GM19239 (cell line): ENCODE measurements at regions not wholly inside any gene's neighbourhood (a gene's known extent, or its start where the extent isn't known, plus 50 kb on each side); places are given as distances from the start of the nearest gene placed in this dataset.
"Not testable (repeated sequence)": the region's sequence is repeated elsewhere in the genome, so short reads cannot be mapped to it uniquely, and the experiment has no call there.

Experiments used
- DNase-seq: peaks from one replicate; pipeline ENCODE4 v3.0.0; 2011; ENCODE audit warnings: low spot score; ENCODE audit not compliant: insufficient read length
- FAIRE-seq: peaks from 2 replicates; lab custom pipeline; 2011; peaks lifted over from hg19 to GRCh38; lab: Jason Lieb, UNC

DNA sequence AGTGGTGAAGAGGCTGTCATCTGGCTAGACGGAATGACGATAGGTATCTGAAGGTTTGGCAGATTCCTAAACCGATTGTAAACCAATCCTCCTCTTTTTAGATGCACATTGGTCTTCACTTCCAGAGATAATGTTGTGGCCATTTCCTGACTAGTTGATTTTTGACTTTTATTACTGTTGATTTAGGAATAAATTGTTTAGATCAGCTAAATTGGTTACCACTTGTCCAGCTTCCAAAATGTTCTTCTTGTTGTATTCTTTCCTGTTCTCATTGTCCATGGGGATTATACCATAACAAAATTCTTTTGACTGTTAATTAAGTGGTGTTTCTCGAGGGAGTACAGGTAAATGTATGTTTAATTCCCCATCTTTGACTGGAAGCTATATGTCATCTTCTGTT lies 119.7 kb downstream of the MACROH2A1 start:
- FAIRE-seq (no peak), DNase-seq (no peak)

DNA sequence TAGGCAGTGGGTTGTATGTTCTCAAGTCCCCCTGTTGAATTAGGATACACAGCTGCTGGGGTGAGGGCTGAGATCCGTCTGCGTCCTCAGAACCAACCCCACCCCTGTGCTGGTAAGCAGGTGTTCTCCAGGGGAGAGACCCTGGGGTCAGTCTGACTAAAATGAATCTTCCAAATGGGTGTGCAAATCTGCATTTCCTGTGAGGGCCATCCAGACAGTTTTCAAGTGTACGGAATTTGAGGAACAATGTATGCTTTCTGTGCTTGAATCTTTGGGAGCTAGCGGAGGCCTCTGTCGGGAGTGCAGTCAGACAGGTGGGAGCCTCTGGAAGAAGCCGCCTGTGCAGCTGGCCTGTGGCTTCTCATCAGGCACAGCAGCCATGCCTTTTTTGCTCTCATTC lies 122.9 kb downstream of the MACROH2A1 start:
- FAIRE-seq (no peak), DNase-seq (no peak)

DNA sequence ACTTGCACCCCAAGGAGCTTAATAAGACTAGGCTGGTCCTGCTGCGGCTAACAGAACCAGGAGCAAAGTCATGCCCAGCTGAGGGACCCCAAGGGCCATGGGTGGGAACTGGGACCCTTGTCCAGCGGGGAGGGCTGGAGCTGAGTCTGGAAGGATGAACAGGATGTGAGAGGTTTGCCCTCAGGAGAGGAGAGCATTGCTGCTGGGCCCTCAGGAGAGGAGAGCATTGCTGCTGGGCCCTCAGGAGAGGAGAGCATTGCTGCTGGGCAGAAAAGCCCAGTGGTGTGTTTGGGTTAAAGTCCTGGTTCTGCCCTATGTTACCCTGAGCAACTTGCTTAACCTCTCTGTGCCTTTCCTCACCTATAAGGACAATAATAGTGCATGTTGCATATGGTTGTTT lies 125.8 kb downstream of the MACROH2A1 start:
- DNase-seq (no peak), FAIRE-seq (no peak)

DNA sequence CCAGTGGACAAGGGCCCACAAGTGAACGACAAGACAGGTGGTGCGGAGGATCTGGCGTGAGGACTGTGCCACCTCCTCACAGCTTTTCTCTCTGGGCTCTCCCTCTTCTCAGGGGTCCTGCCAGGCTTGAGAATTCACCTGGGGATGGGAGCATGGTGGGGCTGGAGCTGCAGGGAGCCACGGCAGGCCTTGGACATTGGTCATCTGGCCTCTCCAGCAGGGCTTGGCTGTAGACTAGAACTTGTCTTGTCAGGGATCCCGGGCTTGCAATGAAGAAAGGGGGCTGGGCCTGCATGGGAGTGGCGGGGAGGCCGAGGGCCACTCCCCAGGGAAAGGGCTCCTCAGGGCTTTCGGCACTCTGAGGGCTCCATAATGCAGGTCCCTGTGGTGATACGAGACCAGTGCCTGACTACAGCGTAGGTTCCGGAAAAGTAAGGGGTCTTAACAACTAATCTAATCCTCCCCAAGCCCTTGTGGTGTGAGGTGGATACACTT lies 126.7 kb downstream of the MACROH2A1 start:
- FAIRE-seq (no peak), DNase-seq (no peak)

DNA sequence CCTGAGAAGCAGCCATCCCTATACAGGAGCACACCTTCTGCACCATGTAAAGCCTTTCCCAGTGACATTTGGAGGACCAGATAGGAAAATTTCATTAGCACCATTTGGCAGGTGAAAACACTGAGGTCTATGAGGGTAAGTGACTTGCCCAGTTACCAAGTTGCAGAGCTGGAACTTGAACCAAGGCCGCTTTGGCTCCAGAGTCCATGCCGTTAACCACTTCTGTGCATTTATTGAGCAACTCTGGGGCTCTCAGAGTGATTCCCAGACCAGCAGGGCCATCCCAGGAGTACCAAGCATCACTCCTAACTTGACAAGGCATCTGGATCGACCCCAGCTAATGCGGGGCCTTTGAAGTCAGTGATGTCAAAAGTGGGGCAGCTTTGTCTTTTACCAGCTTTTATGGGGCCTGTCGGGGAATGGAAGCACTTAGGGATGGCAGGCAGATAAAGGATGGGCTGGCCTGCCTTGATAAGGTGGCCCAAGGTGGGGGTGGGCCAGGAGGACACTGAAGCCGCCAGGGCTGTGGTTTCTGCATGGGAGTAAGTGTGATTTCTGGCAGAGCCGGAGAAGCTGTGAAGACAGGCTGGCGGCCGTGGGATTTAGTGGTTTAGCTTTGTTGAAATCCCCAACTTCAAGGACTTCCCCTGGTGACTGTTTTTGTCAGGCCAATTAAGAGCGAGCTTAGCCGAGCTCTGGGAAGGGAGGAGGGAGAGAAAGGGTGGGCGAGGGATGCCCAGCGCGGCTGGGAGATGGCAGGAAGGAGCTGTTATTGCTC lies 127.3 kb downstream of the MACROH2A1 start:
- DNase-seq, result no peak
- FAIRE-seq, result no peak

DNA sequence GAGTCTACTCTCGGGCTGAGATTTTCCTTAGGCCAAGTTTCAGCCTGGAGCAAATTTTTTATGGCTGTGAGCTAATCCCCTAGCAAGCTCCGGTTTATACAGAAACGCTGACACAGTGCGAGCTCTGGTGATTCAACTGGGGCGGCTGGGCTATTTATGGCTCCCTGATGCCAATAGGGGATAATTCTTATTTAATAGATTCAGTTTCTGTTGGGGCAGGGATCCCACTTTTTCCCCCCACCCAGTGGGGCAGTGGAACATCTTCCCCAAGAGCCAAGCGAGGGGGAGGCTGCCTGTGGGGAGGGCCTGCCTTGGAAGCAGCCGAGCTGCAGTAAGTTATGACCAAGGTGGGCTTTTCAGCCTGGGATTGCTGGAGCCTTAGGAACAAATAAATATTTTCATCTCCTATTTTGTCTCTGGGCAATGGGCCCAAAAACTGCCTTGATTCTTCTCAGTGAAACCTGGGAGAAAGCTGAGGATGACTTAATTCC lies 129.1 kb downstream of the MACROH2A1 start:
- no peak for DNase-seq
- FAIRE-seq, result no peak

DNA sequence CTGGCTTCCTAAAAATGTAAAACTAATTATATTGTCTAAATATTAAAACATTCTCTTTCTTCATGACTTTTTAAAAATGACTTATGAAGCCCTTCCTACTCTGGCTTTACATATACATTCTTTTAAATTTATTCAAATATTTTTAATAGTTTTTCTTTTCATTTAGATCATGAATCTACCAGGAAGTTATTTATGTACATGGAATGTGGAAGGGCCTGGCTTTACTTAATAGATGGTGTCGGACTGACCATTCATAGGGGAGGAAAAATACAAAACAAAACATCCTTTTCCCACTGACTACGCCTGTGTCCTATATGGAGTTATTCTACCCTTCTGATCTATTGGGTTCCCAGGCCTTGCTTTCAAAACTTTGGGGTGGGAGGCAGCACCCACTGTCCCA lies 129.8 kb downstream of the MACROH2A1 start:
- FAIRE-seq (no peak), DNase-seq (no peak)

DNA sequence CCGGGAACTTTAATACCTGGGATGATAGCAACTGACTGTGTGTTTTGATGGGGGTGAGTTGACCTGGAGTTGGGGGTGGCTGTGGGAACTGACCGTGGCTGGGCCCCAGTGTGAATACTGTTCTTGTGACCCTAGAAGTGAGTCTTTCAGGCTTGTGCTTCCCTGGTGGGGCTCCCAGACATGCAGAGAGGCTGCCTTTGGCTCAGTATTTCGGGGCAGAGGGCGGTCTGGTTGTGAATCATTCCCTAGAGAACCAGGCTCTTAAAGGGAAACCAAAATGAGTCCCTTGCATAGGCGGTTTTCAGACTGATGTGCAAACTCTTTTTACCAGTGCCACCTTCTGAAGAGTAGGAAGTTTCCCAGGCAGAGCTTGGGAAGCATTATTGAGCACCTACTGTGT lies 132.1 kb downstream of the MACROH2A1 start:
- no peak for FAIRE-seq
- DNase-seq, result no peak

DNA sequence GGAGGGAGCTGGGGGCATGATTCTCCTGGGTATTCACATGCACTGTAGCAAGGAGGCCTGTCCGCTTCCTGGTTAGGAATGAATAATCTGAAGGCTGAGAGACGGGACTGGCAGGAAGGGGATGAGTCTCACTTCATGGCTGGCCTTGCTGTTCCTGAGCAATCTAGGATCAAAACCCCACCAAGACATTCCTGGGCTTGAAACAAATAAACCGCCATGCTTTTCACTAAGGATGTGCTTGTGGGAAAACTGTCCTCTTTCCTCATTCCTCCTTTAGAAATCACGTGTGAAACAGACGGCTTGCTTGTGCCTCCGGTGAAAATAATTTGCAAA lies 132.8 kb downstream of the MACROH2A1 start:
- DNase-seq, result no peak
- FAIRE-seq, result no peak

DNA sequence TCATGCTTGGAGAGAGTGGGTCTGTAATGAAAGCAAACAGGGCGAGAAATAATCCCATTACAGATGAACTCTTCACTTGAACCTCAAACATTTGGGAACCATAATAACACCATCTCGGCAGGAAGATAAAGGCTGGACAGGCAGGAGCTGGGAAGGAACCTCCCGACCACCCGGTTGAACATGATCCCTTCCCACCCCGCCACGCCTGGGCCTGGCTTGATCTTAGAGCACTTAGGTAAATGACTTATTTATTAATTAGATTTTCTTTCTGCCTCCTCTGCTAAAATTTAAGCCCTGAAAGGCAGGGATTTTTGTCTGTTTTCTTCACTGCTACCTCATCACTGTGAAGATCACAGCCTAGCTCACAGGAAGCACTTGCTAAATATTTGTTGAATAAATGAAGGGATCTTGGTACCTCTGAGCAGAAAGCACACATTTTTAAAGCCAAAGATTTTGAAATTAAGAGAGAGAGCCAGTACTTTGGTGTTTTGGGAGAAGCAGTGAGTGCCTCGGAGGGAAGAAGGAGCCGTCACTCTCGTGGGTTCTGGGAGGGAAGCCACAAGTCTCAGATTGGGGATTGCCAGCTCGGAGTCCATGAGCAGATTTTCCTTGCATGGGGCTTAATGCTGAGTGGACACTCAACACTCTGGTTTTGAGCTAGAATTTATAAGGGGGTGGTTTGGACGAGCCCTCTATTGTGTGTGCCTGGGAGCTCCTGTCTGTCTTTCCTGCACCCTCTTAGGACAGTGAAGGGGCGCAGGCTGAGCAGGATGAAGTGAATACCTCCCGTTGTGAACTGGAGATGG lies 133.3 kb downstream of the MACROH2A1 start:
- DNase-seq (no peak), FAIRE-seq (no peak)

DNA sequence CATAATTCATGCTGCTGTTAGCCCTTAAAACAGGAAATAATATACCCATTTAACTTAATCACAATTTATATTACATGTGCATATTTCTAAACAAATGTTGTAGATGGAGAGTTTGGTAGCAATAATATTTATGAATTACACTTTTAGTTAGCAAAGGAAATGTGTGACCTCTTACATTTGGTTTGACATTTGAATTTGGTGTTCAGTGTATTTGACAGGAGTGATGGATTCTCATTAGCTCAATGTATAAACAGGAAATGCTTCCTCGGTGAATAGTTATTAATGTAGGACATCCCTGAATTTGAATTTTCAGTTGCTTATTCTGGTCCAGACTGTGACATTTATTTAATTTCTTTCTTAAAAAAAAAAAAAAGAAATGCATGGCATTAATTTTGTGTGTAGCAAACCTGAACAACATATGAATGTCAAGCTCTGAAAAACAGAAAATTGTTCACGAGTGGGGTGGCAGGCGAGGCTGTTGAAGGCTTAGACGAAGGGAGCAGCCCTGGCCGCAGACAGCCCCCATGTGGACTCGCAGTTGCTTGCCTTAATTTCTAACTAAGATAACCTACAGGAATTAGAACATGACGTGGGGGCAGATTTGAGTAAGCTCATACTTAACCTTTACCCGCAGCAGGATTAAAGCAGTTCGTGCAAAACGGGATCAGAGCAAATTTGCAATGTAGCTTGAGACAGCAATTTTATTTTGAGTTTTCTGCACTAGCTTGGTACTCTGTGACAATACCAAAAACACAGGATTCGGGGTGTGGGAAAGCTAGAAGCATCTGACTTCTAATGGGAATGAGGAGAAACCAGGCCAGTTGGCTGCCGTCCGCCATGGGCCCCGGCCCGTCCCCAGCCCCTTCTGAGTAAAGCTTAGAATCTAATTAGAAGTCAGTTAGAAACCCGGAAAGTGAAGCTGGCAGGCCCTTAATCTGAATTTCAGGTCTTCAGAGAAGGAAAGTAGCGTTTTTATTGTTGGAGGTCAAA lies 134.3 kb downstream of the MACROH2A1 start:
- FAIRE-seq (no peak), DNase-seq (no peak)

DNA sequence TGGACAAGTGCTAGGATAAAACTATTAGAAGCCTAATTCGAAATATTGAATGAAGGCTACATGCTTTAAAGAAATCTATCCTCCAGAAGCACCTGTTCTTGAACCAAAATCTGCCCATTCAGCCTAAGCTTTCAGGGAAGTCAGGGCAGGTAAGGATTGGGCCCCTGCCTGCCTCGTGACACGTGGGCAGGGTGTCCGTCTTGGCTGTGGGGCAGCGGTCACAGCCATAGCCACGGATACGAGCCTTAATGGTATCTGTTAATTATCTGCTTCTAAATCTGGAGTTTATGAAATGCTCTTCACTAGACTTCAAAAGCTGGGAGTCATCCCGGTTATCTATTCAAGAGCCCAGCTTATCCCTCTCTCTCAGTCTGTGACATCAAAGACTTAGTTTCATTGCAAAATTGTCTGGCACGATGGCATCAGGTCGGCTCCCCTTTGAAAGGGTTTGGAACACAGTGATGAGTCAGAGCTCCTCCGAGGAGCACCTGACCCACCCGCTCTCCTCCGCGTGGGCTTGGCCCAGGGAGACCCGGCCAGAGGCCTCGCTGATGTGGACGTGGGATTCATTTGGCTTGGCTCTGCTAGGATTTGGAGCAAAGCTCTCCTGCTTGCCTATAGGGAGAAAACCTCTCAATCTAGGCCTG lies 135.9 kb downstream of the MACROH2A1 start:
- DNase-seq (no peak), FAIRE-seq (no peak)

DNA sequence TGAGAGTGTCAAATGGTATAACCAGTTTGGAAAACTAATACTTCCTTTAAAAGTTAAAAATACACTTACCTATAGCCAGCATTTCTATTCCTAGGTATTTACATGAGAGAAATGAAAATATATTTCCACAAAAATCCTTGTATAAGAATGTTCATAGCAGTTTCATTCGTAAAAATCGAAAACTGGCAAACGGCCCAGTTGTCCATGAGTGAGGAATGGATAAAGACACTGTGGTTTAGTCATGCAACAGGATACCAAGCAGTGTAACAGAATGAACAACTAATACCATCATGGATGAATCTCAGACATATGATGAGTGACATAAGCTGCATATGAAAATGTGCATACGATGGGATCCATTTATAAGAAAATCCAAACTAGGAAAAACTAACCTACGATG lies 136.7 kb downstream of the MACROH2A1 start:
- FAIRE-seq, result no peak
- no peak for DNase-seq

DNA sequence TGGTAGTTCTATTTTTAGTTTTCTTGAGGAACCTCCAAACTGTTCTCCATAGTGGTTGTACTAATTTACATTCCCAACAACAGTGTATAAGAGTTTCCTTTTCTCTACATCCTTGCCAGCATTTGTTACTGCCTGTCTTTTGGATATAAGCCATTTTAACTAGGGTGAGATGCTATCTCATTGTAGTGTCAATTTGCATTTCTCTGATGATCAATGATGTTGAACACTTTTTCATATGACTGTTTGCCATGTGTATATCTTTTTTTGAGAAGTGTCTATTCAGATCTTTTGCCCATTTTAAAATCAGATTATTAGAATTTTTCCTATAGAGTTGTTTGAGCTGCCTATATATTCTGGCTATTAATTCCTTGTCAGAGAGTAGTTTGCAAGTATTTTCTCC lies 138.9 kb downstream of the MACROH2A1 start:
- DNase-seq, FAIRE-seq: not testable (repeated sequence)

DNA sequence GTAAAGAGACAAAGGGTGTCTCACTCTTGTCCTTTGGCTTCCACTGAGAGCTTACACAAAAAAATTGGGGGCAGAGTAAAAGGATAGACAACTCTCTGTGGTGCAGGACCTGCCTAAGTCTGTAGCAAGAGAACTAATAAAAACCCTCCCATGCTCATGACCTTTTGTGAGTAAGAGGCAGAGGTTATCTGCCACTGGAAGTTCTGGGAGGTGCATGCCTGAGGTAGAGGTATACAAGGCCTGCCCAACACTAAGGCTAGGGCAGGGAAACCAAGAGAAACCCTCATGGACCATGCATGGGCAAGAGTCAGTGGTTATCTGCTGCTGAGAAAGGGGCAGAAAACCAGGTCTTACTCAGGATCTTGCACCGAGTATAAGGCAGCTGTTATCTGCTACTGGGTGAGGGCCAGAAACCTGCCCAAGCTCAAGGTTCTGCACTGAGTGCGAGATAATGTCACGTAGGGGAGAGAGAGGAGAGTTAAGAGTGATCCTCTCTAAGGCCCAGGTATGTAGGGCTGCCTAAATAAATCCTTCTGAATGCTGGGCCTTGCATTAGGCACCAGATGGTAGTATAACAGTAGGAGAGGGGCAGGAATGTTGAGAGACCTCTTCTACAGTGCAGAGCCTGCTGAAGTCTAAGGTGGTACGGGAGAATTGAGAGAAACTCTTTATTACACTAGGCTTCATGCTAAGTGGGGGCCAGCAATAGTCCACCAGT lies 143.4 kb downstream of the MACROH2A1 start:
- DNase-seq (no peak), FAIRE-seq (no peak)

DNA sequence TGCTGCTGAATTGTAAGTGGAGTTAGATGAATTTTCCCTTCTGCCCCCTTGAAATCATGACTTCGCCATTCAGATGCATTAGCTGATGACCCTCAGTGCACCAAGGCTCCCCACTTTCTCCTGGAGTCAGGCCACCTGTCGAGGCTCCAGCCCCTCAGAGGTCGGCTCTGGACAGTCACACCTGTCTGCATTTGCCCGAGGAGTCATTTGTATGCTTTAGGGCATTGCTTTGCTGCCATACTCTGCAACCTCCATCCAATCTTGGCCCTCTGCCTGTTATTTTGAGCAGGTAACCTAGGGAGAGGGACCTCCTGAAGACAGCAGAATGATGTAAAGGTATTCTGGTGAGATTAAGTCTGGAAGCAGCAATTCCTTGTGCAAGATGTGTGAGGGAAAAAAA lies 144.8 kb downstream of the MACROH2A1 start:
- no peak for DNase-seq
- FAIRE-seq, result no peak

DNA sequence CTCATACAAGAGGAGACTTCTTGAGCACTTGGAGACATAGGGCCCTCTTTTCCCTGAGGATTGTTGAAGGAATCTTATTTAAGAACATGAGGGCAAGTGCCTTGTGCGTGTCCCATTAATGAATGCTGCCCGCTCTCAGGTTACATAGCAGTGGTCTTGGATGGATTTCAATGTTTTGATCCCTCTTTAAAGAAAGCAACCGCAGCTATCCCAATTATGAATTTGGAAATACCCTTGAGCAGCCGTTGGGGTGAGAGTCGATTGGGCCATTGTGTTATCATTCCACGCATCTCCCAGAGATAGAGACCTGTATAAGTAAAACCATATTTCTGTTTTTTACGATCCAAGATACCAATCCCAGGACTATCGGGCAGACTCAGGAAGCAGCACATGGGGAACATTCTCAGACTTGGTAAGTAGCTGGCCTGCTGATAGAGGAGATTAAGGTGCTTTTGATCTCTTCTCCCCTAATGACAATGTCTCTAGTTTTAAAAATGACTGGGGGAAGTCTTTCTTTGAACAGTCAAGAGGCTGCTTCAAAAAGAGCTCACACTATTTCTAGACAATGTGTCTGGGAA lies 145.3 kb downstream of the MACROH2A1 start:
- no peak for FAIRE-seq
- no peak for DNase-seq

DNA sequence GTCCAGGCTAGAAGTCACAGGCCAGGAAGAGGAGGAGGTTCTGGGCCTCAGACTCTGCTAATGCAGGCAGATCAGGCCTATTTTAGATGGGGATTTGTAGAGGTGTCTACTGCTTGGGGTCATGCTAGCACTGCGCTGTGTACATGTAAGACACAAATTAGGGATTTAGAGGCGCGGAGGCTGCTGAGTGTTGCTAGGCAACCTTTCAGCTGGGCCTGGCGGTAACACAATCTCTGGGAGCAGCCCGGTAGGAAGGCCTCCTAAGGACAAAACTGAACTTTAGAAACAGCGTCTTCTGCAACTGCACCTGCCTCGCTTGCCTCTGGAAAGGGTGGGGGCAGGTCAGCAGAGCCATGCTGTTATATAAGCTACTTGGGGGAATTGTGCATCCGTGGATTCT lies 147.9 kb downstream of the MACROH2A1 start:
- no peak for FAIRE-seq
- DNase-seq, result no peak

DNA sequence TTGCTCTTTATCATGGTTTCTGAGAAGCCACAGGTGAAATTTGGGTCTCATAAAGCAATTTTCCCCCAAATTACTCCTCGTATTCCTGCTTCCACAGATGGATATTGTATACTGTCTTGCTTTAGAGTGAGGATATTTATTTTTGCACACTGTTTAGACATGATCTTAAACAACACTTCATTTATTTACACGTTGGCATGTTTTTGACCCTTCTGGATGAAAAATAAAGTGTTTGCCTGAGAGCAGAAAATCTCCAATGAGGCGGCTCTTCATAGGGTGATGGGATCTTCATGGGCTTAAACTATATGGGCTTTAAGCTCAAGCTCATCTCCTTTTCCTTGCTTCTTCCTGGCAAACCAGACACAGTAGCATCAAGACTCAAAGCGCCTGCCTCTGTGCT lies 148.4 kb downstream of the MACROH2A1 start:
- DNase-seq (no peak), FAIRE-seq (no peak)
